GM23248 (cell line): ENCODE measurements at regions not wholly inside any gene's neighbourhood (a gene's known extent, or its start where the extent isn't known, plus 50 kb on each side); places are given as distances from the start of the nearest gene placed in this dataset.

Source experiments
- DNase-seq: peaks from one replicate; pipeline ENCODE4 v3.0.0-alpha.2; 2015
- H2AFZ ChIP-seq: fragments of 200-600 bp; sonication (generic); 2 replicates; pipeline ENCODE4 v1.6.1; 2016; ENCODE audit warnings: antibody characterized with exemption
- H3F3A ChIP-seq: fragments of 200-600 bp; sonication (generic); 2 replicates; pipeline ENCODE4 v1.6.1; 2016; ENCODE audit warnings: mild to moderate bottlenecking, antibody characterized with exemption, mixed run types; ENCODE audit not compliant: insufficient read depth
- H3K27ac ChIP-seq: fragments of 200-600 bp; sonication (generic); 2 replicates; pipeline ENCODE4 v1.5.1; 2016; ENCODE audit warnings: mild to moderate bottlenecking
- H3K27me3 ChIP-seq: fragments of 200-600 bp; sonication (generic); replicated peaks from 2 replicates; pipeline ENCODE4 v1.6.1; 2016; ENCODE audit warnings: mild to moderate bottlenecking; ENCODE audit not compliant: insufficient read depth
- H3K36me3 ChIP-seq: fragments of 200-600 bp; sonication (generic); 2 replicates; pipeline ENCODE4 v1.6.1; 2016; ENCODE audit warnings: low read depth, mild to moderate bottlenecking
- H3K4me1 ChIP-seq: fragments of 200-600 bp; sonication (generic); 2 replicates; pipeline ENCODE4 v1.6.1; 2016; ENCODE audit warnings: mild to moderate bottlenecking; ENCODE audit not compliant: insufficient read depth
- H3K4me2 ChIP-seq: fragments of 200-600 bp; sonication (generic); one replicate; pipeline ENCODE4 v1.6.1; 2016; ENCODE audit warnings: mild to moderate bottlenecking; ENCODE audit not compliant: unreplicated experiment
- H3K4me3 ChIP-seq: fragments of 200-600 bp; sonication (generic); 2 replicates; pipeline ENCODE4 v1.5.1; 2016; ENCODE audit warnings: mild to moderate bottlenecking
- H3K79me2 ChIP-seq: fragments of 200-600 bp; sonication (generic); 2 replicates; pipeline ENCODE4 v1.6.1; 2016; ENCODE audit warnings: mild to moderate bottlenecking; ENCODE audit not compliant: insufficient read depth
- H3K9ac ChIP-seq: fragments of 200-600 bp; sonication (generic); 2 replicates; pipeline ENCODE4 v1.6.1; 2016; ENCODE audit warnings: mild to moderate bottlenecking
- H3K9me2 ChIP-seq: fragments of 200-600 bp; sonication (generic); 2 replicates; pipeline ENCODE4 v1.6.1; 2016; ENCODE audit warnings: mixed run types, mild to moderate bottlenecking, moderate library complexity; ENCODE audit not compliant: insufficient read depth
- H3K9me3 ChIP-seq: fragments of 200-600 bp; sonication (generic); one replicate; pipeline ENCODE4 v1.6.1; 2017; ENCODE audit warnings: low read depth
- H4K20me1 ChIP-seq: fragments of 200-600 bp; sonication (generic); 2 replicates; pipeline ENCODE4 v1.6.0; 2016; ENCODE audit not compliant: insufficient read depth
- EZH2 ChIP-seq: fragments of 200-600 bp; sonication (generic); IDR thresholded peaks from 2 replicates; pipeline ENCODE4 v1.6.1; 2018; ENCODE audit warnings: antibody characterized with exemption, mild to moderate bottlenecking; ENCODE audit not compliant: insufficient read depth, poor library complexity, severe bottlenecking
- EZH2phosphoT487 ChIP-seq: fragments of 200-600 bp; sonication (generic); IDR thresholded peaks from 2 replicates; pipeline ENCODE4 v1.6.1; 2018; ENCODE audit warnings: antibody characterized with exemption, moderate library complexity, mild to moderate bottlenecking, low read depth; ENCODE audit not compliant: insufficient read depth
- WGBS, 2 experiments: methylation state at CpG; one replicate each; pipeline ENCODE4 v1.1.6; 2015 to 2017; ENCODE audit warnings: low lambda C conversion rate in 2 of 2, low coverage in 1 of 2; ENCODE audit errors: missing lambda C conversion rate in 2 of 2; 5-methylcytosine and 5-hydroxymethylcytosine counted together
- in situ Hi-C: fragments of 300-500 bp; cut with MboI; formaldehyde crosslinking; loops from 2 replicates; pipeline ENCODE4 v1.15.0; 2020

GRCh38 chr2:100654611-100655010, 91.8 kb downstream of the PDCL3 start:
- Histone ChIP-seq H4K20me1 (no peaks in the 10 kb centered on the region), H3F3A (no peaks in the 10 kb centered on the region), H3K9me3 (no peaks in the 10 kb centered on the region), H3K27me3 (peaks cover 41% of the 10 kb centered on the region), H3K9me2 (no peaks in the 10 kb centered on the region), H3K4me2 (no peak overlapping the region), H3K36me3 (no peaks in the 10 kb centered on the region), H3K27ac (no peak overlapping the region), H3K79me2 (no peaks in the 10 kb centered on the region), H3K9ac (no peak overlapping the region), H3K4me1 (no peaks in the 10 kb centered on the region), H2AFZ (no peak overlapping the region), H3K4me3 (no peak overlapping the region)
- no peak for DNase-seq
- 63 to 76% methylated on average over 7 of the region's 7 CpGs for WGBS, 2 experiments
- no peak for TF ChIP-seq EZH2
- no peak for TF ChIP-seq EZH2phosphoT487
- in situ Hi-C loops, result no loop called here

GRCh38 chr2:100655446-100655845, 92.7 kb downstream of the PDCL3 start:
- no peaks in the 10 kb centered on the region for H4K20me1 ChIP-seq
- no peak overlapping the region for H3K27ac ChIP-seq
- WGBS, 2 experiments, result 53 to 67% methylated on average over 5 of the region's 5 CpGs
- H3K79me2 ChIP-seq, result no peaks in the 10 kb centered on the region
- no peak for DNase-seq
- H3K36me3 ChIP-seq, result no peaks in the 10 kb centered on the region
- H3K4me1 ChIP-seq, result no peaks in the 10 kb centered on the region
- no peak overlapping the region for H3K9ac ChIP-seq
- no peaks in the 10 kb centered on the region for H3K9me3 ChIP-seq
- TF ChIP-seq EZH2 (no peak), EZH2phosphoT487 (no peak)
- no peak overlapping the region for H3K4me3 ChIP-seq
- no peaks in the 10 kb centered on the region for H3F3A ChIP-seq
- peaks cover 43% of the 10 kb centered on the region for H3K27me3 ChIP-seq
- in situ Hi-C loops, result no loop called here
- no peak overlapping the region for H3K4me2 ChIP-seq
- no peak overlapping the region for H2AFZ ChIP-seq
- no peaks in the 10 kb centered on the region for H3K9me2 ChIP-seq

GRCh38 chr2:100655936-100656534, 93.2 kb downstream of the PDCL3 start:
- Histone ChIP-seq H3K4me1 (no peaks in the 10 kb centered on the region), H3K79me2 (no peaks in the 10 kb centered on the region), H3K27me3 (peaks cover 42% of the 10 kb centered on the region), H3K9me3 (no peaks in the 10 kb centered on the region), H2AFZ (no peak overlapping the region), H3K9me2 (no peaks in the 10 kb centered on the region), H3K9ac (no peak overlapping the region), H3K4me2 (no peak overlapping the region), H4K20me1 (no peaks in the 10 kb centered on the region), H3K36me3 (no peaks in the 10 kb centered on the region), H3F3A (no peaks in the 10 kb centered on the region), H3K4me3 (no peak overlapping the region), H3K27ac (no peak overlapping the region)
- in situ Hi-C loops, result no loop called here
- no peak for DNase-seq
- 47% methylated on average over 5 of the region's 5 CpGs for WGBS, 2 experiments
- TF ChIP-seq EZH2 (no peak), EZH2phosphoT487 (no peak)

GRCh38 chr2:100658017-100658416, 95.2 kb downstream of the PDCL3 start:
- Histone ChIP-seq H3K79me2 (no peaks in the 10 kb centered on the region), H3K9me3 (no peaks in the 10 kb centered on the region), H3K4me2 (no peak overlapping the region), H3K4me1 (no peaks in the 10 kb centered on the region), H3K4me3 (no peak overlapping the region), H2AFZ (no peak overlapping the region), H3K27ac (no peak overlapping the region), H3K9me2 (no peaks in the 10 kb centered on the region), H4K20me1 (no peaks in the 10 kb centered on the region), H3K9ac (no peak overlapping the region), H3F3A (no peaks in the 10 kb centered on the region), H3K36me3 (no peaks in the 10 kb centered on the region), H3K27me3 (peaks cover 52% of the 10 kb centered on the region)
- WGBS, 2 experiments, result 52 to 57% methylated on average over 4 of the region's 4 CpGs
- no peak for DNase-seq
- in situ Hi-C loops, result no loop called here
- no peak for TF ChIP-seq EZH2phosphoT487
- TF ChIP-seq EZH2, result no peak
